ENCODE measurements at regions not wholly inside any gene's neighbourhood (a gene's known extent, or its start where the extent isn't known, plus 50 kb on each side); places are given as distances from the start of the nearest gene placed in this dataset.

- TF ChIP-seq, protein P1, sequence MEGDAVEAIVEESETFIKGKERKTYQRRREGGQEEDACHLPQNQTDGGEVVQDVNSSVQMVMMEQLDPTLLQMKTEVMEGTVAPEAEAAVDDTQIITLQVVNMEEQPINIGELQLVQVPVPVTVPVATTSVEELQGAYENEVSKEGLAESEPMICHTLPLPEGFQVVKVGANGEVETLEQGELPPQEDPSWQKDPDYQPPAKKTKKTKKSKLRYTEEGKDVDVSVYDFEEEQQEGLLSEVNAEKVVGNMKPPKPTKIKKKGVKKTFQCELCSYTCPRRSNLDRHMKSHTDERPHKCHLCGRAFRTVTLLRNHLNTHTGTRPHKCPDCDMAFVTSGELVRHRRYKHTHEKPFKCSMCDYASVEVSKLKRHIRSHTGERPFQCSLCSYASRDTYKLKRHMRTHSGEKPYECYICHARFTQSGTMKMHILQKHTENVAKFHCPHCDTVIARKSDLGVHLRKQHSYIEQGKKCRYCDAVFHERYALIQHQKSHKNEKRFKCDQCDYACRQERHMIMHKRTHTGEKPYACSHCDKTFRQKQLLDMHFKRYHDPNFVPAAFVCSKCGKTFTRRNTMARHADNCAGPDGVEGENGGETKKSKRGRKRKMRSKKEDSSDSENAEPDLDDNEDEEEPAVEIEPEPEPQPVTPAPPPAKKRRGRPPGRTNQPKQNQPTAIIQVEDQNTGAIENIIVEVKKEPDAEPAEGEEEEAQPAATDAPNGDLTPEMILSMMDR (IDR thresholded peaks at IDR 0.05; ENCODE audit: insufficient read depth, low read depth, low read length, missing control alignments) = no peak
- no peak for DNase-seq (ENCODE audit: low read depth)
- H3K4me3 ChIP-seq (ENCODE audit: low read length) = no peak overlapping the region
These were observed 418.8 kb upstream of the HS6ST1 start for GRCh38 chr2:128737546-128737826.

GRCh38 chr2:128738446-128739110 lies 419.9 kb upstream of the HS6ST1 start:
- TF ChIP-seq, protein P1 (IDR thresholded peaks at IDR 0.05; ENCODE audit: insufficient read depth, low read depth, low read length, missing control alignments) = no peak
- no peak overlapping the region for H3K4me3 ChIP-seq (ENCODE audit: low read length)
- DNase-seq (ENCODE audit: low read depth) = no peak

DNA sequence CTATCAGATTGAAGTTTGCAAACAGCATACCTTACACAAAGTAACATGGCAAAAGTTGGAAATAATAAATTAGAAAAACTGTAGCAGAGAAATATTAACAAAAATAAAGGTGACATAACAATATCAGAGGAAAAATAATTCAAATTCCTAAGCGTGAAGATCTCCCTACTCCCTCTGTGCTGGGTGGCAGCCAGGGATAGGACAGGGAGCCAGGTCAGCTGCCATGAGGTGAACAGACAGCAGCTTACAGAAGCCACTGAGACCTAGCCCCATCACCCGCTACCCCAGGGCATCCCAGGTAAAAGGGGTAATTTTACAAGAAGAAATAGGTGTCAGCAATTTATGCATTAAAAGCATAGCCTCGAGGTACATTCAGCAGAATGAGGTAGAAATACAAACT lies 423.8 kb upstream of the HS6ST1 start:
- TF ChIP-seq, protein P1 (IDR thresholded peaks at IDR 0.05; ENCODE audit: insufficient read depth, low read depth, low read length, missing control alignments) = no peak
- no peak overlapping the region for H3K4me3 ChIP-seq (ENCODE audit: low read length)
- no peak for DNase-seq (ENCODE audit: low read depth)

GRCh38 chr2:128745946-128746345 lies 427.3 kb upstream of the HS6ST1 start:
- peak; percentile 31 for DNase-seq (ENCODE audit: low read depth)
- TF ChIP-seq, protein P1 (IDR thresholded peaks at IDR 0.05; ENCODE audit: insufficient read depth, low read depth, low read length, missing control alignments) = no peak
- H3K4me3 ChIP-seq (ENCODE audit: low read length) = no peak overlapping the region

DNA sequence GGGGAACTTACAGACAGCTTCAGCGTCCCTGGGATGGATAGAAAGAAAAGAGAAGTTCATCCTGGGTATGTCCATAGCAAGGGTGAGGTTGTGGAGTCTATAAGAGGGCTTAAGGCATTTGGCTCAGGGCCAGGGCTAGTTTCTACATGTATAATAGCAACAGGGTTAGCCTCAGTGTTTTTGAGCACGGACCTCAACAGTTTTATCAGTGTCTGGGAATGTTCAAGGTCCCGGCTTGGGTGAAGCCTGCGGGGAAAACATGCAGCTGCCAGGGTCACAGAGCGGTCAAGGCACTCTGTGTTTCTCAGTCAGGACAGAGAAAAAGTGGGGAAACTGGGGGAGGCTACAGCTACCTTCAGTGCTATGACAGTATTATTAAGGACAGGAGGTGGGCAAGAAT lies 427.7 kb upstream of the HS6ST1 start:
- TF ChIP-seq, protein P1 (IDR thresholded peaks at IDR 0.05; ENCODE audit: insufficient read depth, low read depth, low read length, missing control alignments) = no peak
- DNase-seq (ENCODE audit: low read depth) = peak; percentile 82
- no peak overlapping the region for H3K4me3 ChIP-seq (ENCODE audit: low read length)

GRCh38 chr2:128748336-128748735 lies 429.7 kb upstream of the HS6ST1 start:
- no peak for DNase-seq (ENCODE audit: low read depth)
- H3K4me3 ChIP-seq (ENCODE audit: low read length) = no peak overlapping the region
- TF ChIP-seq, protein P1 (IDR thresholded peaks at IDR 0.05; ENCODE audit: insufficient read depth, low read depth, low read length, missing control alignments) = no peak

Data from epithelial cell of esophagus (primary cell).